GM12878 (cell line): ENCODE measurements at regions not wholly inside any gene's neighbourhood (a gene's known extent, or its start where the extent isn't known, plus 50 kb on each side); places are given as distances from the start of the nearest gene placed in this dataset.

Experiments used
- ATAC-seq: fragments of 200-7000 bp; cut with Tn5 transposase; 3 replicates; pipeline ENCODE4 v1.9.1; 2020; ENCODE audit warnings: mild to moderate bottlenecking, moderate library complexity
- BruUV-seq: library from RNA; stranded (reverse); fragments of 400-500 nt; replicated peaks from 2 replicates; lab custom pipeline; 2021; lab: Mats Ljungman, UMichigan
- CTCF ChIA-PET: fragments of 300-600 bp; sonication (Branson Sonifier 250); formaldehyde crosslinking; extraction: SDS; loops from one replicate; lab custom pipeline; 2021; ENCODE audit warnings: inconsistent platforms; lab: Yijun Ruan, JAX
- POLR2A ChIA-PET: fragments of 350-600 bp; formaldehyde crosslinking; extraction: SDS; loops from one replicate; lab custom pipeline; 2021; ENCODE audit warnings: inconsistent platforms; lab: Charles Lee
- RAD21 ChIA-PET: fragments of 300-600 bp; sonication (Branson Sonifier 250); formaldehyde crosslinking; loops from one replicate; lab custom pipeline; 2023; ENCODE audit warnings: antibody characterized with exemption; ENCODE audit not compliant: unreplicated experiment; lab: Charles Lee
- SMC1A ChIA-PET: fragments of 300-600 bp; sonication (Branson Sonifier 250); formaldehyde crosslinking; loops from one replicate; lab custom pipeline; 2023; ENCODE audit not compliant: unreplicated experiment, uncharacterized antibody; lab: Charles Lee
- DNase-seq: peaks from one replicate; pipeline ENCODE4 v3.0.0-alpha.2; 2011; ENCODE audit warnings: low read depth, low spot score
- FAIRE-seq: peaks from 3 replicates; lab custom pipeline; 2011; peaks lifted over from hg19 to GRCh38; lab: Jason Lieb, UNC
- H2AFZ ChIP-seq: 2 replicates; pipeline ENCODE4 v1.6.0; 2011; ENCODE audit warnings: low read depth, low read length, control low read depth; ENCODE audit not compliant: control insufficient read depth
- H3K27ac ChIP-seq: 2 replicates; pipeline ENCODE4 v1.5.1; 2011; ENCODE audit warnings: control low read depth; ENCODE audit not compliant: control insufficient read depth, insufficient read depth
- H3K27me3 ChIP-seq, 2 experiments: replicated peaks in 1 of 2; 2 replicates each; pipeline versions ENCODE4 v1.6.0 to v1.6.1; 2011; ENCODE audit warnings: low read length in 1 of 2; ENCODE audit not compliant: control insufficient read depth in 2 of 2, insufficient read depth in 2 of 2
- H3K36me3 ChIP-seq, 2 experiments: 2 replicates each; pipeline ENCODE4 v1.5.1; 2011; ENCODE audit warnings: low read length in 1 of 2; ENCODE audit not compliant: control insufficient read depth in 2 of 2, insufficient read depth in 2 of 2
- H3K4me1 ChIP-seq: 2 replicates; pipeline ENCODE4 v1.6.1; 2011; ENCODE audit warnings: mild to moderate bottlenecking, low read length, moderate library complexity, mixed read lengths; ENCODE audit not compliant: control insufficient read depth, insufficient read depth
- H3K4me2 ChIP-seq: 2 replicates; pipeline ENCODE4 v1.6.0; 2011; ENCODE audit warnings: control low read depth; ENCODE audit not compliant: control insufficient read depth, insufficient read depth
- H3K4me3 ChIP-seq: fragments of 200-600 bp; sonication (generic); 2 replicates; pipeline ENCODE4 v1.5.1; 2016
- H3K79me2 ChIP-seq: 2 replicates; pipeline ENCODE4 v1.6.0; 2011; ENCODE audit warnings: low read length; ENCODE audit not compliant: control insufficient read depth, insufficient read depth
- H3K9ac ChIP-seq: 2 replicates; pipeline ENCODE4 v1.8.0; 2011; ENCODE audit warnings: low read length, control low read depth, mixed read lengths; ENCODE audit not compliant: control insufficient read depth, insufficient read depth
- H3K9me3 ChIP-seq: replicated peaks from 3 replicates; pipeline ENCODE4 v1.5.1; 2011; ENCODE audit warnings: mild to moderate bottlenecking, low read length; ENCODE audit not compliant: control insufficient read depth, insufficient read depth
- H4K20me1 ChIP-seq: 2 replicates; pipeline ENCODE4 v1.6.0; 2011; ENCODE audit not compliant: control insufficient read depth, insufficient read depth
- CHD4 ChIP-seq: fragments of 200-600 bp; sonication (generic); IDR thresholded peaks from 2 replicates; pipeline ENCODE4 v1.6.1; 2016; ENCODE audit warnings: mild to moderate bottlenecking
- CTCF ChIP-seq, 3 experiments: IDR thresholded peaks in 2 of 3; conservative IDR thresholded peaks in 1 of 3; 2 replicates each; pipeline ENCODE4 v1.5.1; 2011; ENCODE audit warnings: low read depth in 3 of 3, low read length in 3 of 3, mild to moderate bottlenecking in 3 of 3, control low read depth in 2 of 3, moderate library complexity in 2 of 3, inconsistent platforms in 1 of 3, mixed read lengths in 1 of 3; ENCODE audit not compliant: control insufficient read depth in 2 of 3, insufficient read depth in 1 of 3; ENCODE audit errors: extremely low read depth in 1 of 3
- GABPA ChIP-seq: IDR thresholded peaks from 2 replicates; pipeline ENCODE4 v1.6.1; 2014; ENCODE audit warnings: antibody characterized with exemption, low read depth, mild to moderate bottlenecking, inconsistent platforms
- HSF1 ChIP-seq: fragments of 150-350 bp; IDR thresholded peaks from 2 replicates; pipeline ENCODE4 v1.6.1; 2014; ENCODE audit warnings: mild to moderate bottlenecking, low read depth, low read length
- IRF3 ChIP-seq: fragments of 450-650 bp; IDR thresholded peaks from 2 replicates; pipeline ENCODE4 v1.6.1; 2014; ENCODE audit warnings: mild to moderate bottlenecking
- MLLT1 ChIP-seq: fragments of 450-650 bp; IDR thresholded peaks from 2 replicates; pipeline ENCODE4 v1.6.1; 2016; ENCODE audit warnings: mild to moderate bottlenecking
- MTA2 ChIP-seq: fragments of 450-650 bp; IDR thresholded peaks from 2 replicates; pipeline ENCODE4 v1.6.1; 2016; ENCODE audit warnings: low read depth, mild to moderate bottlenecking, moderate library complexity
- NFXL1 ChIP-seq: fragments of 450-650 bp; IDR thresholded peaks from 2 replicates; pipeline ENCODE4 v1.6.1; 2017; ENCODE audit warnings: antibody characterized with exemption, mild to moderate bottlenecking, borderline replicate concordance
- NRF1 ChIP-seq: conservative IDR thresholded peaks from 2 replicates; pipeline ENCODE4 v1.6.1; 2011; ENCODE audit warnings: mild to moderate bottlenecking, low read depth, low read length, improper control_type of control experiment
- SMARCA5 ChIP-seq: fragments of 450-650 bp; IDR thresholded peaks from 2 replicates; pipeline ENCODE4 v1.6.1; 2017; ENCODE audit warnings: mild to moderate bottlenecking
- SRF ChIP-seq, 2 experiments: IDR thresholded peaks; 2 replicates each; pipeline ENCODE4 v1.6.1; 2011; ENCODE audit warnings: low read depth in 2 of 2, low read length in 2 of 2, mild to moderate bottlenecking in 1 of 2, moderate library complexity in 1 of 2
- TBL1XR1 ChIP-seq: IDR thresholded peaks from 2 replicates; pipeline ENCODE4 v1.6.1; 2012; ENCODE audit warnings: low read depth, low read length, improper control_type of control experiment
- YBX1 ChIP-seq: fragments of 450-650 bp; IDR thresholded peaks from 2 replicates; pipeline ENCODE4 v1.6.1; 2016; ENCODE audit warnings: antibody characterized with exemption
- ZNF24 ChIP-seq: fragments of 450-650 bp; IDR thresholded peaks from 2 replicates; pipeline ENCODE4 v1.6.1; 2017; ENCODE audit warnings: antibody characterized with exemption, mild to moderate bottlenecking
- ZNF384 ChIP-seq: IDR thresholded peaks from 2 replicates; pipeline ENCODE4 v1.6.1; 2012; ENCODE audit warnings: low read depth, mild to moderate bottlenecking, low read length, improper control_type of control experiment, borderline replicate concordance
- WGBS: methylation state at CpG from one replicate; pipeline ENCODE4 v1.1.6; 2016; ENCODE audit warnings: low lambda C conversion rate; ENCODE audit not compliant: insufficient replicate concordance, insufficient coverage; ENCODE audit errors: missing lambda C conversion rate; 5-methylcytosine and 5-hydroxymethylcytosine counted together
- in situ Hi-C: fragments of 300-500 bp; cut with MboI; formaldehyde crosslinking; loops from 9 replicates; pipeline ENCODE4 v1.14.3; 2018; ENCODE audit warnings: mixed read lengths
- intact Hi-C: fragments of 100-400 bp; cut with micrococcal nuclease; formaldehyde crosslinking; loops from one replicate; pipeline ENCODE4 v1.14.2; 2022; ENCODE audit not compliant: unreplicated experiment
- TF ChIP-seq, protein P1 (sequence below): IDR thresholded peaks from 2 replicates; pipeline ENCODE4 v1.6.1; 2012; ENCODE audit warnings: low read length, inconsistent platforms

DNA sequence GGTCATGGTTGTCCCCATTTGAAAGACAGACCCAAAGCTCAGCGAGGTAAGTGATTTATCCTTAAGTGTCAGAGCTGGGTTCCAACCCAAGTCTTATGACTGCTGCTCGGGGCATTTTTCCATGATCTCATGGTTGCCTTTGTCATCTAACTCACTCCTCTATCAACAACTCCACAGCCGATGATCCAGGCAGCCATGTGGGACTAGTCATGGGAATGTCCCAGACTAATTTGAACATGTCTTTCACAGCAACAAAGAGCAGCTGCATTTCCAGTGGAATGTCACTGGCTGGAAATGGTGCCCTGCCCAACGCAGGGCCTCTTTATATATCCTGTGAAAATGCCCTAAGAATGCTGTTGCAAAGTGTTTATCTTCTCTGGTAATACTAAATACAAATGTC lies 284.8 kb upstream of the PPARGC1A start:
- BruUV-seq: no TSS peak
- H2AFZ ChIP-seq: no peak overlapping the region
- ChIA-PET POLR2A (no interaction called here), CTCF (no interaction called here), RAD21 (no interaction called here), SMC1A (interaction anchor here (0.6 to 0.8 kb wide), 2 partner anchors 25 to 86 kb away, joined by 3 to 4 read pairs; no protein-coding TSS in a partner anchor)
- no peaks in the 10 kb centered on the region for H3K27me3 ChIP-seq
- no peak overlapping the region for H3K4me2 ChIP-seq
- DNase-seq: no peak
- TF ChIP-seq ZNF384: no peak
- no peak for TF ChIP-seq MLLT1
- TF ChIP-seq ZNF24: no peak
- no peak for TF ChIP-seq CTCF (IDR thresholded peaks at IDR 0.05 in 2 of 3, conservative IDR thresholded peaks at IDR 0.05 in 1 of 3; ENCODE audit: control insufficient read depth in 2 of 3, extremely low read depth in 1 of 3, insufficient read depth in 1 of 3, low read depth in 3 of 3, low read length in 3 of 3)
- TF ChIP-seq TBL1XR1: no peak
- TF ChIP-seq, protein P1, sequence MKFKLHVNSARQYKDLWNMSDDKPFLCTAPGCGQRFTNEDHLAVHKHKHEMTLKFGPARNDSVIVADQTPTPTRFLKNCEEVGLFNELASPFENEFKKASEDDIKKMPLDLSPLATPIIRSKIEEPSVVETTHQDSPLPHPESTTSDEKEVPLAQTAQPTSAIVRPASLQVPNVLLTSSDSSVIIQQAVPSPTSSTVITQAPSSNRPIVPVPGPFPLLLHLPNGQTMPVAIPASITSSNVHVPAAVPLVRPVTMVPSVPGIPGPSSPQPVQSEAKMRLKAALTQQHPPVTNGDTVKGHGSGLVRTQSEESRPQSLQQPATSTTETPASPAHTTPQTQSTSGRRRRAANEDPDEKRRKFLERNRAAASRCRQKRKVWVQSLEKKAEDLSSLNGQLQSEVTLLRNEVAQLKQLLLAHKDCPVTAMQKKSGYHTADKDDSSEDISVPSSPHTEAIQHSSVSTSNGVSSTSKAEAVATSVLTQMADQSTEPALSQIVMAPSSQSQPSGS: no peak
- no peak for TF ChIP-seq NFXL1
- no peak for TF ChIP-seq SRF (IDR thresholded peaks at IDR 0.05; ENCODE audit: low read depth in 2 of 2, low read length in 2 of 2)
- TF ChIP-seq HSF1: no peak
- no peak for TF ChIP-seq CHD4
- no peak for TF ChIP-seq YBX1
- no peak for TF ChIP-seq SMARCA5
- no peak for TF ChIP-seq GABPA
- no peak for TF ChIP-seq IRF3
- no peak for TF ChIP-seq MTA2
- TF ChIP-seq NRF1: no peak
- no peak for ATAC-seq
- intact Hi-C loops: no loop called here
- H3K36me3 ChIP-seq: no peaks in the 10 kb centered on the region
- no peaks in the 10 kb centered on the region for H3K79me2 ChIP-seq
- no peak overlapping the region for H3K9ac ChIP-seq
- H3K9me3 ChIP-seq: no peaks in the 10 kb centered on the region
- 20% methylated on average over 4 of the region's 4 CpGs for WGBS
- in situ Hi-C loops: no loop called here
- no peaks in the 10 kb centered on the region for H3K4me1 ChIP-seq
- H4K20me1 ChIP-seq: no peaks in the 10 kb centered on the region
- no peak overlapping the region for H3K4me3 ChIP-seq
- H3K27ac ChIP-seq: no peak overlapping the region
- no peak for FAIRE-seq
